WTC11 (cell line): ENCODE measurements at regions not wholly inside any gene's neighbourhood (a gene's known extent, or its start where the extent isn't known, plus 50 kb on each side); places are given as distances from the start of the nearest gene placed in this dataset.

Experiments used
- ATAC-seq: fragments of 200-7000 bp; cut with Tn5 transposase; 2 replicates; pipeline ENCODE4 v1.10.0; 2021; ENCODE audit warnings: mild to moderate bottlenecking, moderate library complexity
- CTCF ChIA-PET: fragments of 300-600 bp; sonication (Branson Sonifier 250); formaldehyde crosslinking; loops from one replicate; lab custom pipeline; 2021; ENCODE audit warnings: antibody characterized with exemption; lab: Charles Lee
- POLR2A ChIA-PET: fragments of 350-600 bp; sonication (Branson Sonifier 250); formaldehyde crosslinking; loops from one replicate; lab custom pipeline; 2021; ENCODE audit warnings: antibody characterized with exemption; lab: Charles Lee
- DNase-seq: peaks from one replicate; pipeline ENCODE4 v3.0.0; 2021; ENCODE audit warnings: low spot score
- H3K27ac Mint-ChIP-seq: 2 replicates; pipeline ENCODE4 v1.8.0; 2021; ENCODE audit warnings: mixed read lengths
- H3K27me3 Mint-ChIP-seq: 2 replicates; pipeline ENCODE4 v1.8.0; 2021; ENCODE audit warnings: low read depth, mild to moderate bottlenecking, moderate library complexity, mixed read lengths
- H3K36me3 Mint-ChIP-seq: 2 replicates; pipeline ENCODE4 v1.8.0; 2021; ENCODE audit warnings: mixed read lengths
- H3K4me1 Mint-ChIP-seq: 2 replicates; pipeline ENCODE4 v1.8.0; 2022; ENCODE audit warnings: mixed read lengths
- H3K4me3 Mint-ChIP-seq: 2 replicates; pipeline ENCODE4 v1.8.0; 2021; ENCODE audit warnings: mild to moderate bottlenecking, moderate library complexity, mixed read lengths
- H3K9me3 Mint-ChIP-seq: 2 replicates; pipeline ENCODE4 v1.8.0; 2021; ENCODE audit warnings: mixed read lengths
- ARID4B ChIP-seq: sonication (generic); formaldehyde crosslinking; IDR thresholded peaks from 2 replicates; pipeline ENCODE4 v1.8.0; 2023; ENCODE audit warnings: missing genetic modification reagents, mild to moderate bottlenecking, borderline replicate concordance
- FOXP1 ChIP-seq: sonication (generic); formaldehyde crosslinking; IDR thresholded peaks from 2 replicates; pipeline ENCODE4 v1.8.0; 2022; ENCODE audit warnings: missing genetic modification reagents, mild to moderate bottlenecking, moderate library complexity, borderline replicate concordance
- GRHL2 ChIP-seq: fragments of 250-450 bp; sonication (Bioruptor Pico); IDR thresholded peaks from 2 replicates; pipeline ENCODE4 v1.8.0; 2022; ENCODE audit warnings: mild to moderate bottlenecking, moderate library complexity; ENCODE audit not compliant: insufficient replicate concordance, severe bottlenecking
- GTF2I ChIP-seq: fragments of 250-450 bp; sonication (Bioruptor Pico); conservative IDR thresholded peaks from 2 replicates; pipeline ENCODE4 v1.4.0; 2021; ENCODE audit warnings: mild to moderate bottlenecking
- HMGXB4 ChIP-seq: sonication (generic); formaldehyde crosslinking; IDR thresholded peaks from 2 replicates; pipeline ENCODE4 v1.8.1; 2023; ENCODE audit warnings: mild to moderate bottlenecking, moderate library complexity, missing genetic modification reagents
- MAX ChIP-seq: sonication (generic); formaldehyde crosslinking; IDR thresholded peaks from 2 replicates; pipeline ENCODE4 v1.8.0; 2022; ENCODE audit warnings: mild to moderate bottlenecking, missing genetic modification reagents
- MLX ChIP-seq: sonication (generic); formaldehyde crosslinking; IDR thresholded peaks from 2 replicates; pipeline ENCODE4 v1.8.1; 2023; ENCODE audit warnings: mild to moderate bottlenecking, missing genetic modification reagents, moderate library complexity
- MXD4 ChIP-seq: fragments of 250-450 bp; sonication (Bioruptor Pico); IDR thresholded peaks from 2 replicates; pipeline ENCODE4 v1.8.0; 2021; ENCODE audit warnings: mild to moderate bottlenecking, moderate library complexity, borderline replicate concordance
- MYBL2 ChIP-seq: sonication (generic); formaldehyde crosslinking; IDR thresholded peaks from 2 replicates; pipeline ENCODE4 v1.8.1; 2023; ENCODE audit warnings: mild to moderate bottlenecking, moderate library complexity, missing genetic modification reagents
- NR3C1 ChIP-seq: sonication (generic); formaldehyde crosslinking; conservative IDR thresholded peaks from 2 replicates; pipeline ENCODE4 v1.8.1; 2023; ENCODE audit warnings: low read depth, mild to moderate bottlenecking, missing genetic modification reagents
- PREB ChIP-seq: sonication (generic); formaldehyde crosslinking; IDR thresholded peaks from 2 replicates; pipeline ENCODE4 v1.8.1; 2022; ENCODE audit warnings: mild to moderate bottlenecking, missing genetic modification reagents, moderate library complexity, borderline replicate concordance
- RORB ChIP-seq: fragments of 250-450 bp; sonication (Bioruptor Pico); IDR thresholded peaks from 2 replicates; pipeline ENCODE4 v1.9.0; 2021; ENCODE audit warnings: mild to moderate bottlenecking
- TEAD4 ChIP-seq: sonication (generic); formaldehyde crosslinking; IDR thresholded peaks from 2 replicates; pipeline ENCODE4 v1.8.0; 2022; ENCODE audit warnings: mild to moderate bottlenecking, missing genetic modification reagents
- TP53 ChIP-seq: sonication (generic); formaldehyde crosslinking; IDR thresholded peaks from 2 replicates; pipeline ENCODE4 v1.8.1; 2023; ENCODE audit warnings: mild to moderate bottlenecking, missing genetic modification reagents
- ZBTB21 ChIP-seq: sonication (generic); formaldehyde crosslinking; IDR thresholded peaks from 2 replicates; pipeline ENCODE4 v1.8.1; 2023; ENCODE audit warnings: mild to moderate bottlenecking, missing genetic modification reagents, borderline replicate concordance
- ZNF138 ChIP-seq: sonication (generic); formaldehyde crosslinking; conservative IDR thresholded peaks from 2 replicates; pipeline ENCODE4 v1.8.1; 2022; ENCODE audit warnings: mild to moderate bottlenecking, moderate library complexity, missing genetic modification reagents
- ZNF219 ChIP-seq: sonication (generic); formaldehyde crosslinking; IDR thresholded peaks from 2 replicates; pipeline ENCODE4 v1.8.0; 2023; ENCODE audit warnings: missing genetic modification reagents, mild to moderate bottlenecking, borderline replicate concordance
- ZNF232 ChIP-seq: sonication (generic); formaldehyde crosslinking; IDR thresholded peaks from 2 replicates; pipeline ENCODE4 v1.8.0; 2022; ENCODE audit warnings: mild to moderate bottlenecking, missing genetic modification reagents
- ZNF425 ChIP-seq: fragments of 250-450 bp; sonication (Bioruptor Pico); conservative IDR thresholded peaks from 2 replicates; pipeline ENCODE4 v1.9.0; 2021; ENCODE audit warnings: mild to moderate bottlenecking
- ZNF532 ChIP-seq: fragments of 250-450 bp; sonication (Bioruptor Pico); IDR thresholded peaks from 2 replicates; pipeline ENCODE4 v1.9.0; 2021; ENCODE audit warnings: mild to moderate bottlenecking, borderline replicate concordance

- no peak for TF ChIP-seq ZBTB21 (CRISPR knock-in tag)
- no peak for TF ChIP-seq ARID4B (CRISPR knock-in tag)
- no peak for TF ChIP-seq ZNF138
- TF ChIP-seq TP53: no peak
- TF ChIP-seq NR3C1 (CRISPR knock-in tag): no peak
- TF ChIP-seq GTF2I: no peak
- no peak for TF ChIP-seq MAX (CRISPR knock-in tag)
- TF ChIP-seq MLX (CRISPR knock-in tag): no peak
- TF ChIP-seq MYBL2 (CRISPR knock-in tag): no peak
- no peak for TF ChIP-seq HMGXB4 (CRISPR knock-in tag)
- TF ChIP-seq ZNF219 (CRISPR knock-in tag): no peak
- TF ChIP-seq PREB (CRISPR knock-in tag): no peak
- no peak for TF ChIP-seq RORB (CRISPR knock-in tag)
- TF ChIP-seq FOXP1 (CRISPR knock-in tag): no peak
- no peaks in the 10 kb centered on the region for H3K27me3 Mint-ChIP-seq
Observed at GRCh38 chr2:2750867-2751714, 420.0 kb upstream of the MYT1L start.

GRCh38 chr2:2749206-2749598, 418.1 kb upstream of the MYT1L start:
- ATAC-seq: no peak
- TF ChIP-seq ZNF532 (CRISPR knock-in tag) (no peak), MXD4 (no peak), ZNF425 (no peak), TEAD4 (no peak), ZNF232 (CRISPR knock-in tag) (no peak), GRHL2 (CRISPR knock-in tag) (no peak)
- TF ChIP-seq, all 79 proteins: peak for 0
- Mint-ChIP-seq H3K4me1 (peaks cover 3% of the 10 kb centered on the region; the same call in 1 of the 2 replicates), H3K4me3 (no peak overlapping the region), H3K9me3 (peaks cover 27% of the 10 kb centered on the region), H3K27me3 (no peaks in the 10 kb centered on the region), H3K27ac (no peak overlapping the region), H3K36me3 (peaks cover 14% of the 10 kb centered on the region)
- no peak for DNase-seq
- CTCF ChIA-PET: no interaction called here
- POLR2A ChIA-PET: no interaction called here

More at GRCh38 chr2:2750867-2751714, 420.0 kb upstream of the MYT1L start:
- H3K4me3 Mint-ChIP-seq: no peak overlapping the region
- DNase-seq (no peak), ATAC-seq (no peak)
- POLR2A ChIA-PET: no interaction called here
- CTCF ChIA-PET: no interaction called here
- H3K27ac Mint-ChIP-seq: no peak overlapping the region
- H3K9me3 Mint-ChIP-seq: peaks cover 33% of the 10 kb centered on the region
- no peaks in the 10 kb centered on the region for H3K4me1 Mint-ChIP-seq
- H3K36me3 Mint-ChIP-seq: peaks cover 17% of the 10 kb centered on the region
